HepG2 (cell line): ENCODE measurements at regions not wholly inside any gene's neighbourhood (a gene's known extent, or its start where the extent isn't known, plus 50 kb on each side); places are given as distances from the start of the nearest gene placed in this dataset.
"Not testable (repeated sequence)": the region's sequence is repeated elsewhere in the genome, so short reads cannot be mapped to it uniquely, and the experiment has no call there.

Source experiments
- ATAC-seq: fragments of 200-7000 bp; cut with Tn5 transposase; 3 replicates; pipeline ENCODE4 v1.9.1; 2020; ENCODE audit warnings: mild to moderate bottlenecking, moderate library complexity
- BruUV-seq: library from RNA; stranded (reverse); fragments of 400-500 nt; replicated peaks from 2 replicates; lab custom pipeline; 2021; lab: Mats Ljungman, UMichigan
- CTCF ChIA-PET: fragments of 300-600 bp; formaldehyde crosslinking; extraction: SDS; loops from one replicate; lab custom pipeline; 2021; ENCODE audit warnings: low total read pairs, inconsistent platforms, low intra/inter-chr PET ratio; lab: Yijun Ruan, JAX
- POLR2A ChIA-PET: fragments of 350-600 bp; sonication (Branson Sonifier 250); formaldehyde crosslinking; loops from one replicate; lab custom pipeline; 2020; ENCODE audit warnings: antibody characterized with exemption, inconsistent platforms; lab: Yijun Ruan, JAX
- DNase-seq: peaks from one replicate; pipeline ENCODE4 v3.0.0-alpha.2; 2015; ENCODE audit warnings: low spot score
- FAIRE-seq: peaks from 3 replicates; lab custom pipeline; 2011; peaks lifted over from hg19 to GRCh38; lab: Jason Lieb, UNC
- H2AFZ ChIP-seq: one replicate; pipeline ENCODE4 v1.6.1; 2011; ENCODE audit warnings: low read length, inconsistent platforms
- H3K27ac ChIP-seq: fragments of 300-600 bp; 3 replicates; pipeline ENCODE4 v1.8.0; 2011; ENCODE audit warnings: mixed run types, mild to moderate bottlenecking, mixed read lengths, low read length, inconsistent platforms; ENCODE audit not compliant: insufficient read depth; ENCODE audit errors: extremely low read length
- H3K27me3 ChIP-seq, 2 experiments: fragments of 200-600 bp in 1 of 2; 2 replicates in 1 of 2; 3 replicates in 1 of 2; pipeline versions ENCODE4 v1.6.0 to v1.8.0; 2011; ENCODE audit warnings: low read length in 2 of 2, mild to moderate bottlenecking in 2 of 2, moderate library complexity in 2 of 2, inconsistent platforms in 1 of 2; ENCODE audit not compliant: insufficient read depth in 2 of 2, control insufficient read depth in 1 of 2
- H3K36me3 ChIP-seq, 2 experiments: fragments of 200-600 bp in 1 of 2; replicated peaks in 1 of 2; 2 replicates in 1 of 2; 3 replicates in 1 of 2; pipeline versions ENCODE4 v1.5.1 to v1.8.0; 2011; ENCODE audit warnings: low read length in 2 of 2, inconsistent platforms in 1 of 2; ENCODE audit not compliant: insufficient read depth in 2 of 2, control insufficient read depth in 1 of 2
- H3K4me1 ChIP-seq: 2 replicates; pipeline ENCODE4 v1.5.1; 2012; ENCODE audit warnings: low read length, inconsistent platforms; ENCODE audit not compliant: insufficient read depth
- H3K4me2 ChIP-seq: 2 replicates; pipeline ENCODE4 v1.6.0; 2011; ENCODE audit warnings: low read depth, low read length, inconsistent platforms
- H3K4me3 ChIP-seq, 3 experiments: fragments of 200-600 bp in 1 of 3; sonication (generic), shearing (Covaris generic) in 1 of 3; replicated peaks in 1 of 3; 2 replicates each; pipeline ENCODE4 v1.5.1; 2011 to 2016; ENCODE audit warnings: low read length in 3 of 3, inconsistent platforms in 2 of 3, low read depth in 2 of 3, mild to moderate bottlenecking in 2 of 3, control low read depth in 1 of 3, mixed read lengths in 1 of 3; ENCODE audit not compliant: insufficient read depth in 1 of 3
- H3K79me2 ChIP-seq: one replicate; pipeline ENCODE4 v1.6.1; 2011; ENCODE audit warnings: low read length, inconsistent platforms; ENCODE audit not compliant: insufficient read depth
- H3K9ac ChIP-seq: 2 replicates; pipeline ENCODE4 v1.6.0; 2011; ENCODE audit warnings: mild to moderate bottlenecking, low read depth, low read length, inconsistent platforms; ENCODE audit not compliant: insufficient read depth
- H3K9me3 ChIP-seq: 2 replicates; pipeline ENCODE4 v1.5.1; 2012; ENCODE audit warnings: mild to moderate bottlenecking, low read length
- H4K20me1 ChIP-seq: 2 replicates; pipeline ENCODE4 v1.6.0; 2011; ENCODE audit warnings: inconsistent platforms, mild to moderate bottlenecking, low read length, moderate library complexity; ENCODE audit not compliant: insufficient read depth
- ATRX ChIP-seq: sonication (generic); formaldehyde crosslinking; IDR thresholded peaks from 2 replicates; pipeline ENCODE4 v1.4.0; 2020; ENCODE audit warnings: missing genetic modification reagents, borderline replicate concordance
- ESRRA ChIP-seq: sonication (generic); formaldehyde crosslinking; IDR thresholded peaks from 2 replicates; pipeline ENCODE4 v1.5.1; 2020; ENCODE audit warnings: mild to moderate bottlenecking, low read depth, missing genetic modification reagents
- HOXA9 ChIP-seq: sonication (generic); formaldehyde crosslinking; IDR thresholded peaks from 2 replicates; pipeline ENCODE4 v1.8.1; 2022; ENCODE audit warnings: missing genetic modification reagents, mild to moderate bottlenecking, moderate library complexity, borderline replicate concordance
- KLF13 ChIP-seq: sonication (generic); formaldehyde crosslinking; IDR thresholded peaks from 2 replicates; pipeline ENCODE4 v1.4.0; 2020; ENCODE audit warnings: mild to moderate bottlenecking, missing genetic modification reagents
- REPIN1 ChIP-seq: sonication (generic); formaldehyde crosslinking; IDR thresholded peaks from 2 replicates; pipeline ENCODE4 v1.8.0; 2022; ENCODE audit warnings: missing genetic modification reagents, low read depth, mild to moderate bottlenecking, borderline replicate concordance
- STAT6 ChIP-seq: sonication (generic); formaldehyde crosslinking; IDR thresholded peaks from 2 replicates; pipeline ENCODE4 v1.4.0; 2020; ENCODE audit warnings: missing genetic modification reagents, mild to moderate bottlenecking, borderline replicate concordance
- ZNF382 ChIP-seq: sonication (generic); formaldehyde crosslinking; IDR thresholded peaks from 2 replicates; pipeline ENCODE4 v1.5.0; 2020; ENCODE audit warnings: missing genetic modification reagents, mild to moderate bottlenecking, borderline replicate concordance
- ZNF569 ChIP-seq: sonication (generic); formaldehyde crosslinking; IDR thresholded peaks from 2 replicates; pipeline ENCODE4 v1.5.0; 2020; ENCODE audit warnings: mild to moderate bottlenecking, missing genetic modification reagents, moderate library complexity, borderline replicate concordance
- ZNF597 ChIP-seq: sonication (generic); formaldehyde crosslinking; IDR thresholded peaks from 2 replicates; pipeline ENCODE4 v1.5.0; 2020; ENCODE audit warnings: missing genetic modification reagents
- ZSCAN25 ChIP-seq: sonication (generic); formaldehyde crosslinking; IDR thresholded peaks from 2 replicates; pipeline ENCODE4 v1.8.0; 2022; ENCODE audit warnings: mild to moderate bottlenecking, missing genetic modification reagents
- WGBS: methylation state at CpG from one replicate; pipeline ENCODE4 v1.1.6; 2017; ENCODE audit warnings: low lambda C conversion rate; 5-methylcytosine and 5-hydroxymethylcytosine counted together
- in situ Hi-C: cut with HindIII; loops from 2 replicates; pipeline ENCODE4 v1.10.0; 2017; ENCODE audit warnings: low pct_unique_long_range_greater_than_20kb; ENCODE audit not compliant: extremely low pct_ligation_motif_present
- intact Hi-C: fragments of 100-400 bp; cut with micrococcal nuclease; formaldehyde crosslinking; loops from one replicate; pipeline ENCODE4 v1.10.0; 2022; ENCODE audit not compliant: unreplicated experiment

GRCh38 chr12:83556040-83556439, 869.3 kb downstream of the TMTC2 start:
- POLR2A ChIA-PET, H3K9ac ChIP-seq, H3K4me3 ChIP-seq, ATAC-seq, H4K20me1 ChIP-seq, H3K4me2 ChIP-seq, H3K79me2 ChIP-seq, H3K36me3 ChIP-seq, BruUV-seq, intact Hi-C loops, in situ Hi-C loops, H3K4me1 ChIP-seq, DNase-seq, H2AFZ ChIP-seq, H3K27me3 ChIP-seq, CTCF ChIA-PET, H3K27ac ChIP-seq, FAIRE-seq: not testable (repeated sequence)
- no CpG with 5 or more reads among the region's 7 CpGs for WGBS
- peaks cover 58% of the 10 kb centered on the region for H3K9me3 ChIP-seq

- no peak for ATAC-seq
- in situ Hi-C loops, result no loop called here
Measured at GRCh38 chr12:83541446-83541845, 854.7 kb downstream of the TMTC2 start.

More at GRCh38 chr12:83541446-83541845, 854.7 kb downstream of the TMTC2 start:
- TF ChIP-seq STAT6 (CRISPR knock-in tag) (no peak), ZSCAN25 (no peak), REPIN1 (CRISPR knock-in tag) (no peak), HOXA9 (CRISPR knock-in tag) (no peak), ATRX (no peak), ESRRA (CRISPR knock-in tag) (no peak), ZNF382 (no peak), ZNF569 (CRISPR knock-in tag) (no peak), ZNF597 (CRISPR knock-in tag) (no peak), KLF13 (no peak)
- H2AFZ ChIP-seq, result no peak overlapping the region
- ChIA-PET POLR2A (no interaction called here), CTCF (no interaction called here)
- no peaks in the 10 kb centered on the region for H3K27me3 ChIP-seq
- FAIRE-seq, result no peak
- H3K9me3 ChIP-seq, result peaks cover 61% of the 10 kb centered on the region
- no peak overlapping the region for H3K4me3 ChIP-seq
- intact Hi-C loops, result no loop called here
- no TSS peak for BruUV-seq
- no peak overlapping the region for H3K27ac ChIP-seq
- no peak overlapping the region for H3K9ac ChIP-seq
- H3K4me2 ChIP-seq, result no peak overlapping the region
- H3K4me1 ChIP-seq, result no peaks in the 10 kb centered on the region
- no peak for DNase-seq
- no peaks in the 10 kb centered on the region for H3K36me3 ChIP-seq
- no peaks in the 10 kb centered on the region for H4K20me1 ChIP-seq
- no peaks in the 10 kb centered on the region for H3K79me2 ChIP-seq
